Immature natural killer cell (primary cell): ENCODE measurements at regions not wholly inside any gene's neighbourhood (a gene's known extent, or its start where the extent isn't known, plus 50 kb on each side); places are given as distances from the start of the nearest gene placed in this dataset.

Experiments used
- DNase-seq, 3 donors: peaks; one replicate each; pipeline ENCODE4 v3.0.0; 2022; ENCODE audit warnings: mixed read lengths in 1 of 3
- H3K27ac Mint-ChIP-seq, 6 donors: one replicate each; pipeline ENCODE4 v1.8.0; 2020; ENCODE audit warnings: mixed read lengths in 6 of 6, mild to moderate bottlenecking in 5 of 6, inconsistent platforms in 4 of 6, moderate library complexity in 3 of 6
- H3K27me3 Mint-ChIP-seq, 3 donors: one replicate each; pipeline ENCODE4 v1.8.0; 2020 to 2021; ENCODE audit warnings: low read depth in 3 of 3, mild to moderate bottlenecking in 3 of 3, mixed read lengths in 3 of 3, moderate library complexity in 3 of 3, inconsistent platforms in 1 of 3
- H3K36me3 Mint-ChIP-seq, 3 donors: one replicate each; pipeline ENCODE4 v1.8.0; 2020; ENCODE audit warnings: mixed read lengths in 3 of 3, inconsistent platforms in 2 of 3, mild to moderate bottlenecking in 2 of 3
- H3K4me1 Mint-ChIP-seq, 2 donors: one replicate each; pipeline ENCODE4 v1.8.0; 2020; ENCODE audit warnings: inconsistent platforms in 2 of 2, mild to moderate bottlenecking in 2 of 2, mixed read lengths in 2 of 2, moderate library complexity in 1 of 2
- H3K4me3 Mint-ChIP-seq, 5 donors: one replicate each; pipeline ENCODE4 v1.8.0; 2020; ENCODE audit warnings: mild to moderate bottlenecking in 5 of 5, mixed read lengths in 5 of 5, inconsistent platforms in 3 of 5, moderate library complexity in 3 of 5
- H3K9me3 Mint-ChIP-seq, 6 donors: one replicate each; pipeline ENCODE4 v1.8.0; 2020; ENCODE audit warnings: mild to moderate bottlenecking in 6 of 6, mixed read lengths in 6 of 6, inconsistent platforms in 4 of 6, moderate library complexity in 3 of 6

GRCh38 chr15:67914028-67914427 lies 74.2 kb upstream of the RNU6-1 start:
- Mint-ChIP-seq H3K27me3 (peaks cover 0 to 6% (median 3%) of the 10 kb centered on the region in 3 donors), H3K27ac (no peak overlapping the region), H3K4me1 (no peaks in the 10 kb centered on the region), H3K36me3 (peaks cover 0 to 3% (median 0%) of the 10 kb centered on the region in 3 donors), H3K4me3 (no peak overlapping the region), H3K9me3 (peaks cover 0 to 2% (median 0%) of the 10 kb centered on the region in 6 donors)
- no peak for DNase-seq

DNA sequence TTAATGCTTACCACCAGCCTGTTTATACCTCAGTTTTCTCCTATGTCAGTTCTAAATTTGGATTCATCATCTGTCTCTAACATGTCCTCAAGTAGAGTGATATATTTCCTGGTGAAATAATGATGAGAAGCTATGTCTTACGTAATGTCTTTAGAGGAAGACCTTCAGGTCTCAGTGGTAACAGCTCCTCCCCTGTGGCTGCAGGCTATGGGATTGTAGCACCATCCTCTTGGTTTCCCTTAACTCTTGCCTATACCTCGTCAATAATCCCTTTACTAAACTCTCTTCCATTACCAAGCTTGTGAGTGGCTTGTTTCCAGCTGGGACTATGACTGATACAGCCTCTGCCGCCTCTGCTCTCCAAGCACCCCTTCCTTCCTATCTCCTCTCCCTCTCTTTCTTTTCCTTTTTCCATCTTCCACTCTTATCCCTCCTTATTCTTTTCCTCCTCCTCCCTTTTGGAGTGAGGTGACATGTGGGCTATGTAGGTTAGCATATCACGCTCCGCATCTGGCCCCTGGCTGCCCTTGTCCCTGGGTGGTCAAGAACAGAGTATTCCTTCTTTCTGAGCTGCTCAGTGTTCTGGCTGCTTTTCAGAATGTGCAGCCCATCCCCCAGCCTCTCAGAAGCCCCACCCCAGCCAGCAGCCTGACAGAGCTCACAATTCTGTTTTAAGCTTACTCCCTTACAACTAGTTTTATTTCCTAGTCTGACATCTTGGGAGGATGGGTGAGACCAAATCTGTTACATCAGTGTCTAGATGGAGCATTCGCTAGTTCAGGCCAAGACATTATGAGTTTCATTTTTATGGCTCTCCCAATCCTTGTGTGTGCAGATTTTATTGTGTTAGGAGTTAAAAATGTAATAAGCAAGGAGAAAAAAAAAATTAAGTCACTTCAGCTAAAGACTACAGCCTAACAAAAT lies 75.0 kb upstream of the RNU6-1 start:
- no peak for DNase-seq
- peaks cover 0 to 2% (median 0%) of the 10 kb centered on the region in 6 donors for H3K9me3 Mint-ChIP-seq
- H3K4me3 Mint-ChIP-seq: no peak overlapping the region
- H3K36me3 Mint-ChIP-seq: peaks cover 0 to 3% (median 0%) of the 10 kb centered on the region in 3 donors
- no peak overlapping the region for H3K27ac Mint-ChIP-seq
- H3K27me3 Mint-ChIP-seq: peaks cover 0 to 3% (median 2%) of the 10 kb centered on the region in 3 donors
- H3K4me1 Mint-ChIP-seq: no peaks in the 10 kb centered on the region

- DNase-seq: no peak
- H3K9me3 Mint-ChIP-seq: peaks cover 0 to 2% (median 0%) of the 10 kb centered on the region in 6 donors
- H3K4me3 Mint-ChIP-seq: no peak overlapping the region
- no peak overlapping the region for H3K27ac Mint-ChIP-seq
- H3K36me3 Mint-ChIP-seq: peaks cover 0 to 3% (median 0%) of the 10 kb centered on the region in 3 donors
- H3K27me3 Mint-ChIP-seq: peaks cover 0 to 3% (median 2%) of the 10 kb centered on the region in 3 donors
- H3K4me1 Mint-ChIP-seq: no peaks in the 10 kb centered on the region
Observed at GRCh38 chr15:67915461-67916374, 75.9 kb upstream of the RNU6-1 start.

- no peak for DNase-seq
- Mint-ChIP-seq H3K4me1 (no peaks in the 10 kb centered on the region), H3K9me3 (no peaks in the 10 kb centered on the region), H3K4me3 (no peak overlapping the region), H3K27me3 (peaks cover 0 to 3% (median 2%) of the 10 kb centered on the region in 3 donors), H3K36me3 (peaks cover 0 to 3% (median 0%) of the 10 kb centered on the region in 3 donors), H3K27ac (no peak overlapping the region)
Observed at GRCh38 chr15:67916565-67916964, 76.7 kb upstream of the RNU6-1 start.

GRCh38 chr15:67917037-67917436 lies 77.2 kb upstream of the RNU6-1 start:
- Mint-ChIP-seq H3K27me3 (peaks cover 0 to 3% (median 2%) of the 10 kb centered on the region in 3 donors), H3K9me3 (no peaks in the 10 kb centered on the region), H3K4me3 (no peak overlapping the region), H3K4me1 (no peaks in the 10 kb centered on the region), H3K27ac (no peak overlapping the region), H3K36me3 (peaks cover 0 to 3% (median 0%) of the 10 kb centered on the region in 3 donors)
- DNase-seq: no peak

DNA sequence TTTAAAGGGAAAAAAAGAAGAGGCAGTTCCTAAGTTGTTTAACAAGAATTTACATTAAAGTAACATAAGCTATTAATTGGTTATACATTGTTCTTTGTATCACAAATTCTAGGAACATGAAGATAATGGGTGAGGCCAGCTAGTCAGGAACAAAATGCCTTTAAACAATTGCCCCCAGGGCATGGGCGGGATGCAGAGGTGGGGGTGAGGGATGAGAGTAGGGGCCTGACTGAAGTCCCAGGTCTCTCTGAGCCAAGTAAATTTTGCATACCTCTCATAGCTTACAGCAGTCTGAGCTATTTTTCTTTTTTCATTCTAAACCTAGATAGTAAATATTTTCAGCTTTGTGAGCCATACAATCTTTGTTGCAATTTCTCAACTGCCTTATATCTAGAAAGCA lies 77.8 kb upstream of the RNU6-1 start:
- Mint-ChIP-seq H3K36me3 (peaks cover 0 to 3% (median 0%) of the 10 kb centered on the region in 3 donors), H3K4me3 (no peak overlapping the region), H3K4me1 (no peaks in the 10 kb centered on the region), H3K27ac (no peak overlapping the region), H3K27me3 (peaks cover 0 to 3% (median 2%) of the 10 kb centered on the region in 3 donors), H3K9me3 (no peaks in the 10 kb centered on the region)
- no peak for DNase-seq

DNA sequence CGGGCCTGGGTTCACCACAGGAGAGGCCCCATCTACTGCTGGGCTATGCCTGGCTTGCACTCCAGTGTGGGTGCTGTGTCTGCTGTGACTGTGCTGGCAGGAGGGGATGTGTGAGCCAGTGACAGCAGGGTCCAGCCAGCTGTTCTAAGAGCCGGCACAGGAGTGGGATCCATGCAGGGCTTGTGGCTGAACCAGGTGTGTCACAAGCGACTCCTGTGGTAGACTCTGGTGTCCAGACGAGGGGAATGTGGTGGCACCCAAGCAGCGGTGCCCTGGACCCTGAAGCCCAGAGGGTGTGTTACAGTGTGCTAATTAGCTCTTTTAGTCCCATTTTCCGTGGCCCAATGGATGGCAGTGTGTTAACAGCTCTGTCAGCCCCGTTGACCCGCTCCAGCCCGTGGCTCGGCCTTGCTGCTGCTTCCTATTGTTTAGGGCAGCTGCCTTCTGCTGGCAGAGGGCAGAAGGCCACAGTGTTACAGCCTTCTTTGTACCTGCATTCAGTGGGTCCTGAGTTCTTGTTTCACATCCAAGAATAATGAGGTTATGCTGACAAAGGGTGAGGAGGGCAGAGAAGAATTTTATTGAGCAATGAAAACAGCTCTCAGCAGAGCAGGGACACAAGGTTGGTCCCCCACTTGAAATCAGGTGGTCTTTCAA lies 78.5 kb upstream of the RNU6-1 start:
- H3K9me3 Mint-ChIP-seq: no peaks in the 10 kb centered on the region
- H3K27ac Mint-ChIP-seq: no peak overlapping the region
- no peak overlapping the region for H3K4me3 Mint-ChIP-seq
- peaks cover 0 to 3% (median 0%) of the 10 kb centered on the region in 3 donors for H3K36me3 Mint-ChIP-seq
- H3K4me1 Mint-ChIP-seq: no peaks in the 10 kb centered on the region
- DNase-seq: no peak
- peaks cover 0 to 4% (median 2%) of the 10 kb centered on the region in 3 donors for H3K27me3 Mint-ChIP-seq

- H3K27ac Mint-ChIP-seq: no peak overlapping the region
- no peak for DNase-seq
- no peak overlapping the region for H3K4me3 Mint-ChIP-seq
- H3K4me1 Mint-ChIP-seq: no peaks in the 10 kb centered on the region
- peaks cover 0 to 1% (median 0%) of the 10 kb centered on the region in 3 donors for H3K27me3 Mint-ChIP-seq
- peaks cover 0 to 7% (median 0%) of the 10 kb centered on the region in 3 donors for H3K36me3 Mint-ChIP-seq
- H3K9me3 Mint-ChIP-seq: no peaks in the 10 kb centered on the region
Observed at GRCh38 chr15:67920524-67921240, 80.8 kb upstream of the RNU6-1 start.

DNA sequence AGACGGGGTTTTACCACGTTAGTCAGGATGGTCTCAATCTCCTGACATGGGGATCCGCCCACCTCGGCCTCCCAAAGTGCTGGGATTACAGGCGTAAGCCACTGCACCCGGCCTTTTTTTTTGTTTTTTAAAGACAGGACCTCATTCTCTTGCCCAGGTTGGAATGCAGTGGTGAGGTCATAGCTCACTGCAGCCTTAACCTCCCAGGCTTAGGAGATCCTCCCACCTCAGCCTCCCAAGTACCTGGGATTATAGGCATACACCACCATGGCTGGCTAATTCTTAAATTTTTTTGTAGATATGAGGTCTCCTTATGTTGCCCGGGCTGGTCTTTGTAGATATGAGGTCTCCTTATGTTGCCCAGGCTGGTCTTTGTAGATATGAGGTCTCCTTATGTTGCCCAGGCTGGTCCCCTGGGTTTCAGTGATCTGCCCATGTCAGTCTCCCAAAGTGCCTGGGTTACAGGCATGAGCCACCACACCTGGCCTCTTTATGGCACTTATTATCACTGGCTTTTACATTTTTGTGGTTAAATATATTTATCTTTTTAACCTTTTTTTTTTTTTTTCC lies 82.3 kb upstream of the RNU6-1 start:
- no peak for DNase-seq
- peaks cover 0 to 2% (median 0%) of the 10 kb centered on the region in 6 donors for H3K9me3 Mint-ChIP-seq
- H3K36me3 Mint-ChIP-seq: peaks cover 0 to 7% (median 0%) of the 10 kb centered on the region in 3 donors
- no peak overlapping the region for H3K27ac Mint-ChIP-seq
- peaks cover 0 to 1% (median 0%) of the 10 kb centered on the region in 3 donors for H3K27me3 Mint-ChIP-seq
- no peak overlapping the region for H3K4me3 Mint-ChIP-seq
- H3K4me1 Mint-ChIP-seq: no peaks in the 10 kb centered on the region

DNA sequence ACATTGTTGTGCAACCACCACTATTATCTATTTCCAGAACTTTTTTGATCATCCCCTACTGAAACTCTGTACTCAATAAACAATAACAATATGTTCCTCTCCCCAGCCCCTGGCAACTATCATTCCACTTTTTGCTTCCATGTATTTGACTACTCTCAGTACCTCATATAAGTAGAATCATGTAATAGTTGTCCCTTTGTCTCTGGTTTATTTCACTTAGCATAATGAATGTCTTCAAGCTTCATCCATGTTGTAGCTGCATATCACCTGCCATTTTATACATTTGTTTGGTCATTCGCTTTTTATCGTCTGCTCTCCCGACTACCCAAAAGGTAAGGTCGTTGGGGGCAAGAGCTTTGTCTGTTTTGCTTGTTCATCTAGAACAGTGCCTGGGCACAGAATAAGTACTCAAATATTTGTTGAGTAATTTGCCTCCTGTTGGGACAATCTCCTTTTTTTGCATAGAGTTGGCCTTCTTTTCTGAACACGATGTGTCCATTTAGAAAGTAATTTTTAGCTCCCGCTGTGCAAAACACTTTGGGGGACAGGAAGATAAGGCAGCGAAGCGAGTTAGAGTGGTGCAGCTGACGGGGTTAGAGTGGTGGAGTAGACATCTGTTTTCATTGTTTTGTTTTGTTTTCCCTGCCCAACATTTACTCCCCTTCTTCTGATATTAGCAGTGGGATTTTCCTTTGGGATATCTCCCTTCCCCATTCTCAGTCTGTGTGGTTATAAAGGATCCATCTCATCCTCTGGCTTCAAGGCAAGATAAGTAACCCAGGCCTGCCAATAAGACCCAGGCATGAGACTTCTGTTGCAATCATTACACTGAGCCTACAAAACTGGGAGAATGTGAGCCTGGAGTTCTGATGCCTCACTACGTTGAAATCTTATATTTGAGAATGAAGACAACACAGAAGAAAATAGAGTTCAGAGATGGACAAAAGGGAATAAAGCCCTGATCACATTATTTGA lies 83.4 kb upstream of the RNU6-1 start:
- H3K4me1 Mint-ChIP-seq: no peaks in the 10 kb centered on the region
- peaks cover 0 to 3% (median 0%) of the 10 kb centered on the region in 3 donors for H3K36me3 Mint-ChIP-seq
- H3K27ac Mint-ChIP-seq: no peak overlapping the region
- no peak overlapping the region for H3K4me3 Mint-ChIP-seq
- peaks cover 0 to 2% (median 1%) of the 10 kb centered on the region in 3 donors for H3K27me3 Mint-ChIP-seq
- no peak for DNase-seq
- peaks cover 0 to 2% (median 0%) of the 10 kb centered on the region in 6 donors for H3K9me3 Mint-ChIP-seq

GRCh38 chr15:67924359-67924974 lies 84.6 kb upstream of the RNU6-1 start:
- Mint-ChIP-seq H3K4me1 (no peaks in the 10 kb centered on the region), H3K27me3 (peaks cover 0 to 2% (median 1%) of the 10 kb centered on the region in 3 donors), H3K9me3 (peaks cover 0 to 2% (median 0%) of the 10 kb centered on the region in 6 donors), H3K27ac (no peak overlapping the region), H3K4me3 (no peak overlapping the region), H3K36me3 (peaks cover 0 to 3% (median 0%) of the 10 kb centered on the region in 3 donors)
- no peak for DNase-seq
